IPS-NIHi11 (cell line): ENCODE measurements at regions not wholly inside any gene's neighbourhood (a gene's known extent, or its start where the extent isn't known, plus 50 kb on each side); places are given as distances from the start of the nearest gene placed in this dataset.
A peak's percentile ranks its signal among the peaks of the same experiment; 100 is the strongest.

Source experiments
- DNase-seq: peaks from one replicate; pipeline ENCODE4 v3.0.0; 2012; ENCODE audit warnings: mixed read lengths, low spot score

DNA sequence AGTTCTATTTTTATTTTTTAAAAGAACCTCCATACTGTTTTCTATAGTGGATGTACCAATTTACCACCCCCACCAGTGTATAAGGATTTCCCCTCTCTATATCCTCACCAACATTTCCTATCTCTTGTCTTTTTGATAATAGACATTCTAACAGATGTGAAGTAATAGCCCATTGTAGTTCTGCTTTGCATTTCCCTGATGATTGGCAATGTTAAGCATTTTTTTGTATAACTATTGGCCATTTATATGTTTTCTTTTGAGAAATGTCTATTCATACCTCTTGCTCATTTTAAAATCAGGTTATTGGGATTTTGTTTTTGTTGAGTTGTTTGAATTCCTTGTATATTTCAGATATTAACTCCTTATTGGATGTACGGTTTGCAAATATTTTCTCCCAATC, 251.1 kb upstream of the HTR2C start:
- no peak for DNase-seq

- DNase-seq: no peak
Measured at GRCh38 chrX:114334473-114334982, 249.4 kb upstream of the HTR2C start.

- DNase-seq: no peak
Measured at GRCh38 chrX:114338870-114339269, 245.0 kb upstream of the HTR2C start.

GRCh38 chrX:114344756-114345349, 239.0 kb upstream of the HTR2C start:
- DNase-seq: peak; percentile 32

DNA sequence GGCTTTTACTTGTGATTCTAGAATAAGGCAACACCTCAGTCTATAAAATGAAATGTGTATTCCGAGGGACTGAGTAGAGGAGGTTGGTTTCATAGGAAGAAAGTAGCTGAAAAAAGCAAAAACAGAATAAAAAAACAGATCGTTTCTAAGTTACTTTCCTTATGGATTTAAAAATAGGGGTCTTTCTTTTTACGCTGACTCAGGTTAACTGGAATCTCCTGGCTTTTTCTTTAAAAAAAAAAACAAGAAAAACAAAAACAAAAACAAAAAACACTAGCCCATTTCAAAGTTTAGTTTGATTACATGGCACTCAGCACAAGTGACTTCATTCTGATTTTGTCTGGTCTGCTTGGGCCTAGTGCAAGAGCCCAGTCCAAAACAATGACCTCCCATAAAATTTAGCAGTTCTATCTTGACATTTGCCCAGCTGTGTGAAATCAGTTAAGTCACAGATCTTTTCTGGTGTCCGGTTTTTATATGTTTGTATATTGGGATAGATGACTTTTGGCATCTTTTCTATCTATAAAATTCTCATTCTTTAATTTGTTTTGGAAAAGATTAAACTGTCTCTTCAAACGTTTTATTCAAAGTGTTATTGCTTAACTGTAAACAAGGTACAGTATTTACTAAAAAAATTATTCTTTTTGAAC, 222.7 kb upstream of the HTR2C start:
- no peak for DNase-seq

DNA sequence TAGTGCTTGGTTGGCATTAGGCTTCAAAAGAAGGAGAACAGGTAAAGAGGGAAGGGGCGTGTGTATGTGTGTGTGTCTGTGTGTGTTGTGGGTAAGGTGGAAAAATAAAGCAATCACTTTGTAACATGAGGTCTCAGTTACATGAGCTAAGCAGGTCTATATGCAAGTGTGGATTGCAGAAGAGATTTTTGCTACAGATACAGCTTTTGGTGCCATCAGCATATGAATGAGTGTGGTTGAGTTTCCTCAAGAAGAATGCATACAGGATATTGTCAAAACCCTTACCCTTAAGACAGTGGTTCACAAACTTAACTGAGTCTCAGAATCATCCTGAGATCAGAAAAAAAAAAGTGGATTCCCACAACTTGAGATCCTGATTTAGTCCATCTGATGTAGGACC, 220.5 kb upstream of the HTR2C start:
- DNase-seq: no peak

DNA sequence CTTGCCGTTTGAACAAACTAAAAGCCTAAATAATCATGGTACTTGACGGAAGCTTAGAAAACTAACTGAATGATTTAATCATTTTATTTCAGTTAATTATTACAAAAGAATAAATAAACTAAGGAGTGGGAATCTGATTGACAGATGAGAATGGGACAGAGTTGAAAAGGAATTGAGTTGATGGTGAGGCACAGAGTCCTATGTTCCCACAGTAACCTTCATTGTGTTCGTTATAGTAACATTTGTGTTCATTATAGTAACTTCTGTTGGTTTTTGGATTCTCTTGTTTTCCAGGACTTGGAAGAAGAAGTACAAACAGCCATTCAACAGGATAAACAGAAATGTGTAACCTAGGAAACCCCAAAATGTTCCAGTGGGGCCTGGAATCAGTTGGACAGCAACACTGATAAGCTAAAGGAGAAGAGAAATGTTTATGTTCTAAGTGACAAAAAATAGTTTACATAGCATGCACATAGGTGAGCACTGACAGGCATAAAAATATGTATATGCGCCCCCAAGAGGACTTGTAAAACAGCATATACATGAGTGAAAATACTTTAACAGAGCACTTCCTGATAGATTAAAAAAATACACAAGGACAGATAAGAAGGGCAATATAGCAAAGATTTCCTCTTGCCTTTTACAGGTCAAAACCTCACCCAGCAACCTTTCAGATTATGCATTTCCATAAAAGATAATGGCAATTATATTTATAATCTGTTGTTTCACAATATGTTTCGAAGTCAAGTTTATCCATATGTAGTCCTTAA, 218.6 kb upstream of the HTR2C start:
- DNase-seq: no peak

GRCh38 chrX:114372937-114373336, 210.9 kb upstream of the HTR2C start:
- DNase-seq: no peak

GRCh38 chrX:114390251-114390796, 193.6 kb upstream of the HTR2C start:
- DNase-seq: no peak
